HUDEP-2 (cell line): ENCODE measurements at regions not wholly inside any gene's neighbourhood (a gene's known extent, or its start where the extent isn't known, plus 50 kb on each side); places are given as distances from the start of the nearest gene placed in this dataset.
"Not testable (repeated sequence)": the region's sequence is repeated elsewhere in the genome, so short reads cannot be mapped to it uniquely, and the experiment has no call there.

Experiments used
- DNase-seq, 76 experiments: peaks; one replicate each; lab custom pipeline; 2025; ENCODE audit not compliant: unreplicated experiment in 76 of 76; lab: John Stamatoyannopoulos, UW

DNA sequence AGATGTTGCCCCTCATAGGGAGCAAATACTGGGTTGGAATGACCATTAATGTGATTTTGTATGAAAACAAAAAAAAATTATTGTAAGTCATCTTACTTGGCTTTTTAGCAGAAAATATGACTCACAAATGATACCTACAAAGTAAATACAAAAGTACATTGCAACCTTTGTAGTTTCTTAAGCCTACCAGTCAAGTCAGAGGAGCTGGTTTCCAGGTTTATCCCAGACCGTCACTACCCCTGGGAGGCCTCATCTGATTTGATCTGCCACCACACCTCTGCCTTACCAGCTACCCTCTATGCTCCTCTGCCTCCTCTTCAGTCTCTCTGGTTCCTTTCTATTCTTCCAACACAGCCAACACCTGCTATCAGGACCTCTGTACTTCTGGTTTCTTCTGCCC lies 349.9 kb upstream of the CCNH start:
- DNase-seq = no peak

- DNase-seq = no peak
Observed at GRCh38 chr5:87756951-87757350, 344.2 kb upstream of the CCNH start.

GRCh38 chr5:87755360-87755759 lies 342.6 kb upstream of the CCNH start:
- no peak for DNase-seq

- no peak for DNase-seq
Observed at GRCh38 chr5:87754009-87754757, 341.5 kb upstream of the CCNH start.

GRCh38 chr5:87752362-87752761 lies 339.6 kb upstream of the CCNH start:
- no peak for DNase-seq

DNA sequence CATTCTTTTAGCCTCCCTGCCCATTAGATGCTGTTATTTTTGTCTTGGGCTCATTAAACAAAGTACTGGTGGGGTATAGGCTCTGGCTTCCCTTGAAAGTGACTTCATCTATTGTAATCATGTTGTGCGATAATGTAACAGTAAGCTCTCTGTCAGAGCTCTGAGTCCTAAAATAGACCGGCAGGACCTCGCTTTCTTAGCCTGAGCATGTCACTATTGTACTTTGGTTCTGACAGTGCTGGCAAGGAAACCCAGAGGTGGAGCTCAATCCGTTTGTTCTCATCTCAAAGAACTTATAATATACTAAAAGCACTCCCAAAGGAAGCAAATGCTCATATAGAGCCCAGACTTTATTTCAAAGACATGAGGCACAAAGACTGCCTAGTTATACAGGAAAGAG lies 339.1 kb upstream of the CCNH start:
- DNase-seq = no peak

GRCh38 chr5:87746891-87747377 lies 334.2 kb upstream of the CCNH start:
- no peak for DNase-seq

- no peak for DNase-seq
Observed at GRCh38 chr5:87746341-87746740, 333.6 kb upstream of the CCNH start.

DNA sequence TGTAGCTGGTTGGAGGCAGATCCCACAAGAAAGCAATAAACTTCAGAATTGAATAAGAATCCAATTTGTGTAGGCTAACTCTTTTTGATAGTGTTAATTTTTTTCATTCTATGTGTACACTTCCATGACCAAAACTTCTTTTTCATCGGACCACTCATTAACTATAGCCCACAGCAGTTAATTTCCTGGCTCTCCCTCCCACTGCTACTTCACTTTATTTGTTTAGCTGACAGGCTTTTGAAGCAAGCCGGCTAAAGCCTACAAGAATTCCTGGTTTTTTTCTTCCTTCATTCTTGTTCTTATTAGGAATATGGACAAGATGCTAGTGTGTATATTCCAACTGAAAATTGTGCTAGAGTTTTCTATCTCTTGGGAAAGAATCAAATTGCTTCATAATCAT lies 329.2 kb upstream of the CCNH start:
- DNase-seq = no peak

DNA sequence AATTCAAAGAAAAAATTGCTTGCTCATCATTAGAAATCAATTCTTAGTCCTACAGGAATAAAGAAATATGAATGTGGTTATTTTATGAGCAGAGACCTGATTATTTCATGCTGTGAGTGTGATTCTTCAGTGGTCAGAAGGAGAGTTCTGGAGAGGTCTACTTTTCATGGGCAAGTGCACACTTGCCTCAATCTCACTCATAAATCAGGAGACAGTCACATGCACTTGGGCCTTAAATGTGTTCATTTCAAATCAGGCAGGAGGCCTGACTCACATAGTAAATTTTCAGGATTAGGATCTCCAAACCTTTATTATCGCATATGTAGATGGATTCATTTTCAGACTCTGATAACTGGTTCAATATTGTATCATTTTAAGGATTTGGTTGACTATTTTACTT lies 323.2 kb upstream of the CCNH start:
- no peak for DNase-seq

DNA sequence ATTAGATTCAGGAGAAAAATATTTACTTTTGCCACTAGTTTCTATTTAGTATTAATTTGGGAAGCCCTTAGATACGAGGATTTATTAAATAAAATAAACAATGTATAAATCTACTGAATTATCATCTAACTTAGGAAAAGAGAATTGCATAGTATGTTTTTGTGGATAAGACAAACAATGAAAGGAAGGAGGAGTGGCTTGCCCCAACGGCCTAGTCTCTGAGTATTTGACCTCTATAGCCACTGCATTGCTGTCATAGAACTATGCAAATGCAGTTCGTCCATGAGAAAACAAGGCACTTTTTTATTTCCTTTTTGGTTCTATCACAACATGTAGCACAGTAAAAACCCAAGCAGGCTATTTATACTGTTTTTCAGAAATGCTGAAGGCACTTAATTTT lies 321.2 kb upstream of the CCNH start:
- no peak for DNase-seq

GRCh38 chr5:87732875-87733768 lies 320.4 kb upstream of the CCNH start:
- no peak for DNase-seq

DNA sequence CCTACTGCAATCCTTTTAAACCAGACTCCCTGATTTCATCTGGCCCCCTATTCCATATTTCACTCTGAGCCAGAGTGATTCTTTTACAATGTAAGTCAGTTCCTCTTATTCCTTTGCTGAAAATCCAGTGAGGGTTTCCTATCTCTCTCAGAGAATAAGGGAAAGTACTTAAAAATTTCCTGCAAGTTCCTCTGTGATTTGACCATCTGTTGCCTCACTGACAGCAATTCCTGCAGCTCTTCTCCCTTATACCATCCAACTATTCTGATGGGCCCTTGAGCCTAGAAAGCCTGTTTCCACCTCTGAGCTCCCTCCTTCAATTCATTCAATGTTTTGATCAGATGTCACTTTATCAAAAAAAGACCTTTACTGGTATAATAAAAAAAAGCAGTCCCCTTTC lies 317.1 kb upstream of the CCNH start:
- no peak for DNase-seq

DNA sequence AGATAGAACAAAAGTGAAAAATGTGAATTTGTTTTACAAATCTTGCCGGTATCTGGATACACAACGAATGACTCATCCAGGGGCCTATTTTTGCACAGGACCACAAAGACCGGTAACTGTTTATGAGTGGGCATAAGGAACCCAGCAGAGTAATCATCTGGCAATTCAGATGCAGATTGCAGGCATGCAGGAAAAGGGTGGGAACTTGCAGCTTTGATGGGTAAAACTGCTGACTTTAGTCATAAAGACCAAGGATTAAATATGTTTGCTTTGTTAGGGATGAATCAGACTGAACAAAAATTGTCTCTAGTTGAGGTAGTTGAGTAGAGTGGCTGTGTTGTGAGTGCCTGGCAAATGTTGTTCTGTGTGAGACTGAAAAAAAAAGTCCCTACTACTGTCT lies 309.6 kb upstream of the CCNH start:
- DNase-seq = no peak

GRCh38 chr5:87718224-87718925 lies 305.6 kb upstream of the CCNH start:
- not testable (repeated sequence) for DNase-seq

- DNase-seq = no peak
Observed at GRCh38 chr5:87717761-87718160, 305.0 kb upstream of the CCNH start.

DNA sequence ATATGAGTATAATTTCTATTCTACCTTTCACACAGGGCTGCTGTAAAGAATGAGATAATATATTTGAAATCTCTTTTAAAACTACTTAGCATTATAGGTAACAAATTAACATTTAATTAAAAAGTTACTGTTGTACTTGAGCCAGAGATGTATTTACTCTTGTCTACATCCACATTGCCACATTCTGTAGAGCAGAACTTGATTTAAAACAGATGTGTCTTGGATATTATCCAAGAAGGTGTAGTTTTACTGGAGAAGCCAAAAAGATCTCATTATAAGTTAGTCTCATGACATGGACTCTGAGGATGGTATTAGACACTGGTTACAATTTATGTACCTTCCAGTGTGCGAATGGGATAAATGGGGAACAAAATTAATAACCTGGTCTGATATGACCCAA lies 293.1 kb upstream of the CCNH start:
- DNase-seq = no peak

DNA sequence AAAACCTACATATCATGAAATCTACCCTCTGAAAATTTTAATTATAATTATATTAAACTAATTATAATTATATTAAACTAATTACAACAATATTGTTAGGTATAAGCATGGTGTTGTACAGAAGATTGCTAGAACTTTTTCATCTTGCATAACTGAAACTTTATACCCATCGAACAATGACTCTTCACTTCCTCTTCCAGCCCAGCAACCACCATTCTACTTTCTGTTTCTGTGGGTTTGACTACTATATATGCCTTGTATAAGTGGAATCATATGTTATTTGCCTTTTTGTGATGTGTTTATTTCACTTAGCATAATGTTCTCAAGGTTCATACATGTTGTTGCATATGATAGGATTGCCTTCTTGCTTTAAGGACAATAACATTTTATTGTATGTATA lies 274.2 kb upstream of the CCNH start:
- DNase-seq = no peak

DNA sequence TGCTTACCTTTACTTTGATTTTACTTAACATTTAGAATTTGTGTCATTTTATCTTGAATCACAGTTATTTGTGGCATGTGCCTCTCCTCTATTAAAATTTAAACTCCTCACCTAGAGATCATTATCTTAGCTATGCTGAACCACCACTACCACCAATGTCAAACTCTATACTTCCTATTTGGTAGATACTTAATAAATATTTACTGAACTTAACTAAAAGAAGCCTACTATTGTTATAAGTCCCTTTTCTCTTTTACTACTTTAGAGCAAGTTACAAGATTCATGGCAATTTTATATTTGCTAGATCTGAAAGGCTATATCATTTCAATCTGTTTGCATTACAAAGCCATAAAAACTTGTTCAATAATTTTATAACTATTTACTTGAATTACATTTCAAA lies 273.3 kb upstream of the CCNH start:
- DNase-seq = no peak

DNA sequence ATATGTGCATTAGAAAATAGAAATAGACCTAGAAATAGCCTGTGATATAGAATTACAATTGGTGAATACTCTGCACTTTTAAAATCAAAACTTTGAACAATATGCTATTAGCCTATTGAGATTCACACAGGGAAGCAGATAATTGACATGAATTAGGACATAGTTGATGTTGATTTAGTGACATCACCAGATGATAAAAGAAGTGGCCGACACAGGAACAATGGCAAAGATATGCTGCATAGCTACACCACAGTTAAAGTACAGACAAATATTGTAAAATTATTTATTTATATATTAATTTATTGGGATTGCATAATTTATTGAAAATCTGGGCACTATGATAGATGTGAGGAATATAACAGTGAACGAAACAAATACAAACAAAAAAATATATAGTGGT lies 261.5 kb upstream of the CCNH start:
- DNase-seq = no peak

DNA sequence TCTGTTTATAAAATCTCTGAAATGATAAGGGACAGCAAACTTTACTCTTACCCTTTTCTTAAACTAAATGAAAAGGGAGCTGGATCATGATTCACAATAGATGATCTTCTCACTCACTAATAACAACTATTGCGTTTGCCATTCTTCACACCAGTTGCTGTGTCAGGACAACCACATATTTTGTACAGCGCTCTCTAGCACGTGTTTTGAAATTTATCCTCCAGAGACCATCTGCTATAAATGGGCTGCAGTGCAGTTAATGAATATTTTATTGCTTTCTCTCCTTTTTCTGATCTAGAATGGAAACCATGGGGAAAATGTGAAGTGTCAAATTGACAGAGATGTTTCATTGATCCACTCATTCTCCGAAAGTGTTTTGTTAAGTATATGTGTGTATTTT lies 258.4 kb upstream of the CCNH start:
- no peak for DNase-seq
